GM21825 (cell line): ENCODE measurements at regions not wholly inside any gene's neighbourhood (a gene's known extent, or its start where the extent isn't known, plus 50 kb on each side); places are given as distances from the start of the nearest gene placed in this dataset.
"Not testable (repeated sequence)": the region's sequence is repeated elsewhere in the genome, so short reads cannot be mapped to it uniquely, and the experiment has no call there.

ENCODE experiments used
- ATAC-seq: cut with Tn5 transposase; IDR thresholded peaks from one replicate; pipeline ENCODE4 v1.9.1; 2021; ENCODE audit warnings: mild to moderate bottlenecking, moderate library complexity; ENCODE audit not compliant: unreplicated experiment

- no peak for ATAC-seq
These were observed 946.8 kb upstream of the SOX9 start for GRCh38 chr17:71173991-71174390.

DNA sequence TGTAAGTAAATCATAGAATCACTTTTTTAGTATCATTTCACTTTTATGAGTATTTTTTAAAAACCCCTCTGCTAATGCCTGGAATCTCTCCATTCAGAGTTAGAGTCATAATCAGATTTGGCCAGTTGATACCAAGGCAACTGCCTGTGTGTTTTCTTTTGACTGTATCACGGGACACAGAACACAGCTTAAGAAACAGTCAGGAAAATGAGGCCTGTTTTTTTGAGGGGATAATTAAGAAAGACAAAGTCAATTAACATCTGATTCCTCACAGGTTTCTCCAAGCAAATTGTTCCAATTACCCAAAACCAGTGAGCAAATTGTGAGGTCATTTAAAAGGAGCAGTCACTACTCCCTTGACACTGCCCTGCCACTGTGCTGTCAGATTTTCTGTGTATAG is 944.5 kb upstream of the SOX9 start:
- no peak for ATAC-seq

- ATAC-seq = no peak
These were observed 943.8 kb upstream of the SOX9 start for GRCh38 chr17:71176928-71177443.

DNA sequence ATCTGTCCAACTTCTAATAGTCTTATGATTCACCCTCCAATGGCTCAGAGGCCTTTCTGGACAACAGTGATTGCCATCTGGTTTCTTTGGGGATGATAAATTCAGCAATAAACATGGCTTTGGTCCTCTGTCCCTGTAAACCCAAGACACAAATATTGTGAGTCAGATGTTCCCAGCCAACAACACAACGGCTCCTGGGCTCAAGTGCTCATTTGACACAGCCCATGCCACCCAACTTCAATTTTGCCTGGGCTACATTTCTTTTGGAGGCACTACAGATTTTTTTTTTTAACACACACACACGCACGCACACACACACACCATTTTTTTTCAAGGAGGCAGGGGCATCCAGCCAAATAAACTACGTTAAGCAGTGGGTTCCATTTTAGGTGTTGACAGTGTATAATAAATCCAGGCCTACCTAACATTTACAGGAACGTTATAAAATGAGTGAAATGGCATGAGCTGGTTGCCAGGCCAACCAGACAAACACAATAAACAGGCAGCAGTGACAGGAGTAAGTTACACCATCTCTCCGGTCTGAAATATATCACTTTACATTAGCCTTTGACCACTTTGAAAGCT is 939.9 kb upstream of the SOX9 start:
- ATAC-seq = no peak

GRCh38 chr17:71183066-71183660 is 937.7 kb upstream of the SOX9 start:
- no peak for ATAC-seq

- no peak for ATAC-seq
These were observed 936.1 kb upstream of the SOX9 start for GRCh38 chr17:71184716-71185115.

DNA sequence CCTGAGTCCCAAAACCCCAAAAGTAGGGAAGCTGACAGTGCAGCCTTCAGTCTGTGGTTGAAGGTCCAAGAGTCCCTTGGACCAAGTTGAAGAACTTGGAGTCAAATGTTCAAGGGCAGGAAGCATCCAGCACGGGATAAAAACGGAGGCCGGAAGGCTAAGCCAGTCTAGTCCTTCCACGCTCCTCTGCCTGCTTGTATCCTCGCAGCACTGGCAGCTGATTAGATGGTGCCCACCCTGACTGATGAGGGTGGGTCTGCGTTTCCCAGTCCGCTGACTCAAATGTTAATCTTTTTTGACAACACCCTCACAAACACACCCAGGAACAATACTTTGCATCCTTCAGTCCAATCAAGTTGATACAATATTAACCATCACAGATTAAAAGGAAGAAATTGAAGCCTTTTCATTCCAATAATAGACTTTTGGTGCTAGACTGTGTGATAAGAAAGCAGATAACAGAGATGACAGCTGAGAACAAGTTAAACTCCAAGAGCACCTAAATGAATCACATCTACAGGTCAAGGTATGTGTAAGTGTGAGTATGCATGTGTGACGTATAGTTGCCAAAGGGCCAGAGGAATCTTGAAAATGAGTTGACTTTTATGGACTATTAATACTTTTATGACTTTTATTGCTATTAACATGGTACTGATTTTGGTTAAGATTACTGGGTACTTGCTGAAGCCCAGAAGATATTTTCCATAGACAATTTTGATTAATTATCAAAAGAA is 933.5 kb upstream of the SOX9 start:
- ATAC-seq = no peak

GRCh38 chr17:71188811-71189492 is 931.9 kb upstream of the SOX9 start:
- no peak for ATAC-seq

- ATAC-seq = no peak
These were observed 931.4 kb upstream of the SOX9 start for GRCh38 chr17:71189493-71189831.

- ATAC-seq = no peak
These were observed 928.7 kb upstream of the SOX9 start for GRCh38 chr17:71192039-71192555.

DNA sequence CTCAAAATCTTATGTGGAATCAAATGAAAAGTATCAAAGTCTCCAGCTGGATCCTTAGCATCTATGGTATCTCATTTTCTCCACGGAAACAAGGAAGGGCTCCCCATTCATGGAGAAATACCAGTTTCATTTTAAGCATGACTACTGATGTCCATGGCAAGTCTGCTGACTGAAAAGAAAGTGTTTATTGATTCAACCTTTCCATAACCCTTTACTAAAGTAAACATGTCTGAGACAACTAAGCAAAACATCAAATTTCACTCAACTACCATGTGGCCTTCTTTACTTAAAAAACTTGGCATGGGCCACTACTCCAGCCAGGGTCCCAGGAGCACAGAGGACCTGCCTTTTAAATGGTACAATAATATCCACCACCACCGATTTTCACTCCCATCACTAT is 928.0 kb upstream of the SOX9 start:
- ATAC-seq = no peak

- ATAC-seq = no peak
These were observed 920.2 kb upstream of the SOX9 start for GRCh38 chr17:71200597-71200996.

DNA sequence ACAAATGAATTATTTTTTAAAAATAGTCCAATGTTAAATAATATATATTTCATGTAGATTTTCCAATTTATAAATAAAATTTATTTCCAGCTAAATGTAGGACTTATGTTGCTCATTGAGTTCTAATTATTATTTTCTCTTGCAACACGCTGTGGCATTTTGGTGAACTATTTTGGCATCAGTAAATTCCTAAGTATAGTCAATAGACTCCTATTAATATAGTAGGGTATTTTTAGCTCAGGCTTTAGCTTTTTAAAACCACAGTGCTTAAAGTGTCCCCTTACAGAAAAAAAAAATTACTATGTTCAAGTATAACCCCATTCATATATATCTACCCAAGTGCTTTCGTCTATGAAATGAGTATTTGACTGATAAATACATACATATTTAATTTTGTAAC is 919.2 kb upstream of the SOX9 start:
- no peak for ATAC-seq

GRCh38 chr17:71202449-71202848 is 918.4 kb upstream of the SOX9 start:
- no peak for ATAC-seq

- ATAC-seq = no peak
These were observed 916.9 kb upstream of the SOX9 start for GRCh38 chr17:71203953-71204352.

DNA sequence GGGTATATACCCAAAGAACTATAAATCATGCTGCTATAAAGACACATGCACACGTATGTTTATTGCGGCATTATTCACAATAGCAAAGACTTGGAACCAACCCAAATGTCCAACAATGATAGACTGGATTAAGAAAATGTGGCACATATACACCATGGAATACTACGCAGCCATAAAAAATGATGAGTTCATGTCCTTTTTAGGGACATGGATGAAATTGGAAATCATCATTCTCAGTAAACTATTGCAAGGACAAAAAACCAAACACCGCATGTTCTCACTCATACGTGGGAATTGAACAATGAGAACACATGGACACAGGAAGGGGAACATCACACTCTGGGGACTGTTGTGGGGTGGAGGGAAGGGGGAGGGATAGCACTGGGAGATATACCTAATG is 914.9 kb upstream of the SOX9 start:
- ATAC-seq = not testable (repeated sequence)

GRCh38 chr17:71208111-71208704 is 912.6 kb upstream of the SOX9 start:
- ATAC-seq = no peak

GRCh38 chr17:71213936-71214335 is 906.9 kb upstream of the SOX9 start:
- ATAC-seq = no peak

DNA sequence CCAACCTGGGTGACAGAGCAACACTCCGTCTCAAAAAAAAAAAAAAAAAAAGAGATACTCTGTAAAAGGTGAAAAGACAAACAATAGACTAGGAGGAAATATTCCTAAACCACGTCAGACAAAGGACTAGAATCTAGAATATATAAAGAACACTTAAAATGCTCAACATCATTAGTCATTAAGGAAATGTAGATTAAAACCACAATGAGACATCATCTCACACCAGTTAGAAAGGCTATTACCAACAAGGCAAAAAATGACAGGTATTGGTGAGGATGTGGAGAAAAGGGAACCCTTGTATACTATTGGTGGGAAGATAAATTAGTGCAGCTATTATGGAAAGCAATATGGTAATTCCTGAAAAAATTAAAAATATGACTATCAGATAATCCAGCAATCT is 903.1 kb upstream of the SOX9 start:
- no peak for ATAC-seq

- no peak for ATAC-seq
These were observed 895.8 kb upstream of the SOX9 start for GRCh38 chr17:71224824-71225575.
